Thymus (tissue), 11 donors: ENCODE measurements at regions not wholly inside any gene's neighbourhood (a gene's known extent, or its start where the extent isn't known, plus 50 kb on each side); places are given as distances from the start of the nearest gene placed in this dataset.

Experiments used
- DNase-seq, 9 donors: peaks; one replicate each; pipeline ENCODE4 v3.0.0-alpha.2; 2013; ENCODE audit warnings: low spot score in 9 of 9, low read depth in 6 of 9, missing footprints in 1 of 9
- H3K27ac ChIP-seq, 2 donors: one replicate each; pipeline ENCODE4 v1.5.1; 2013; ENCODE audit warnings: control low read depth in 1 of 2, low read depth in 1 of 2, low read length in 1 of 2, mild to moderate bottlenecking in 1 of 2, moderate library complexity in 1 of 2
- H3K27me3 ChIP-seq, 2 donors: one replicate each; pipeline ENCODE4 v1.5.1; 2013; ENCODE audit warnings: low read length in 1 of 2; ENCODE audit not compliant: control insufficient read depth in 2 of 2, insufficient read depth in 1 of 2
- H3K36me3 ChIP-seq, 2 donors: one replicate each; pipeline ENCODE4 v1.5.1; 2013; ENCODE audit warnings: low read length in 1 of 2, mild to moderate bottlenecking in 1 of 2, moderate library complexity in 1 of 2; ENCODE audit not compliant: control insufficient read depth in 2 of 2, insufficient read depth in 2 of 2
- H3K4me1 ChIP-seq, 2 donors: one replicate each; pipeline ENCODE4 v1.5.1; 2013; ENCODE audit warnings: low read length in 2 of 2; ENCODE audit not compliant: control insufficient read depth in 2 of 2, insufficient read depth in 2 of 2
- H3K4me3 ChIP-seq, 2 donors: one replicate each; pipeline ENCODE4 v1.5.1; 2013; ENCODE audit warnings: low read length in 2 of 2, control low read depth in 1 of 2, mild to moderate bottlenecking in 1 of 2
- H3K9me3 ChIP-seq, 2 donors: one replicate each; pipeline ENCODE4 v1.5.1; 2013; ENCODE audit warnings: low read length in 1 of 2, mild to moderate bottlenecking in 1 of 2; ENCODE audit not compliant: control insufficient read depth in 2 of 2, insufficient read depth in 1 of 2
- WGBS: extraction: QIAGEN DNeasy Blood & Tissue Kit; methylation state at CpG from one replicate; pipeline ENCODE4 v1.1.7; 2013; 5-methylcytosine and 5-hydroxymethylcytosine counted together
- donor health status: healthy.

GRCh38 chr7:12881712-12882111, 194.3 kb downstream of the ARL4A start:
- no peaks in the 10 kb centered on the region for H3K4me1 ChIP-seq
- H3K27me3 ChIP-seq = no peaks in the 10 kb centered on the region
- no peaks in the 10 kb centered on the region for H3K36me3 ChIP-seq
- no peaks in the 10 kb centered on the region for H3K9me3 ChIP-seq
- no peak for DNase-seq
- H3K27ac ChIP-seq = no peak overlapping the region
- no peak overlapping the region for H3K4me3 ChIP-seq
- 97% methylated on average over 2 of the region's 2 CpGs for WGBS

GRCh38 chr7:12882710-12883109, 195.3 kb downstream of the ARL4A start:
- no peaks in the 10 kb centered on the region for H3K27me3 ChIP-seq
- no peak overlapping the region for H3K27ac ChIP-seq
- H3K4me1 ChIP-seq = no peaks in the 10 kb centered on the region
- no peak for DNase-seq
- H3K4me3 ChIP-seq = no peak overlapping the region
- no peaks in the 10 kb centered on the region for H3K9me3 ChIP-seq
- no peaks in the 10 kb centered on the region for H3K36me3 ChIP-seq
- WGBS = 94% methylated on average over 1 of the region's 1 CpG

DNA sequence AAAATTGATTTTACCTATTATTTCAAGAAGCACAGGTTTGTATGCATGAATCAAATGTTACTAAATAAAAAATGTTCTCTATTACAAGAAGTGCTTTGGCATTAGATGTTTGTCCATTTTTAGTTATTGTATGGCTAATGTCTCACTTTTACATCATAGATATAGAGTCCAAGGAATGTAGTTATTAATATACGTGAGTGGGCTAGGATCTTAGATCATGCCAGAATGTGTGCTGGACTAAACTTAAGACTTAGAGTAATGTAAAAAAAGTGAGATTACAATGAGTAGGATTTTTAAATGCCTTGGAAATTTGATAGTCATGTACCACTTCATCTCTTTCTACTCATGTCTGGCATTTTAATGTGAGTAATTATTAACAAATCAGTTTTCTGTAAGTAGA, 196.6 kb downstream of the ARL4A start:
- 98% methylated on average over 1 of the region's 1 CpG for WGBS
- H3K27ac ChIP-seq = no peak overlapping the region
- no peak overlapping the region for H3K4me3 ChIP-seq
- H3K4me1 ChIP-seq = no peaks in the 10 kb centered on the region
- no peaks in the 10 kb centered on the region for H3K9me3 ChIP-seq
- H3K36me3 ChIP-seq = no peaks in the 10 kb centered on the region
- DNase-seq = no peak
- H3K27me3 ChIP-seq = no peaks in the 10 kb centered on the region

DNA sequence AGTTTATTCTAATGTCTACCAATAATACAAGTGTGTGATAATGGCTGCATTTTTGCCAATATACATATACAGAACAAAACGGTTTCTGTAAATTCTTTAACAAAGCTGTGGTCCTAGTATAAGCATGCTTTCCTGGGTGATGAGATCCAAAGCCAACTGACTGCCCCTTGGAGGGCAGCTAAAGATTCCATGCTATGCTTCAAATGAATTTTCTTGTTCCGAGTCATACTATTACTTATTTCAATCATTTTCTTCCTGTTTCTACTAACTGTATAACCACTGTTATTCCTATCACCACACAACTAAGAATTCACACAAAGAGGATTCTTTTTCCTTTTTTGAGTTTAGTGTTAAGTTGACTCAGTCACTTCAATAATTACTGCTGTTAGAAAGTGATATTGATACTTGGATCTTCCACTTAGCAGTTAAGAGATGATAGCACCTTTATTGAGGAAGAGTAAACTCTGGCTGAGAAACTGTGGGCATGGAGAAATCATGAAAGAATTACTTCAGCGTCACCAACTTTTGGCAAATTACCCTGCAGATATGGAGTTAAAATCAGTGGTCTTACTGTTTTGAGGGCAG, 197.5 kb downstream of the ARL4A start:
- H3K36me3 ChIP-seq = no peaks in the 10 kb centered on the region
- H3K27ac ChIP-seq = no peak overlapping the region
- H3K4me1 ChIP-seq = no peaks in the 10 kb centered on the region
- no peak for DNase-seq
- H3K9me3 ChIP-seq = no peaks in the 10 kb centered on the region
- H3K27me3 ChIP-seq = no peaks in the 10 kb centered on the region
- H3K4me3 ChIP-seq = no peak overlapping the region
- WGBS = 60% methylated on average over 3 of the region's 3 CpGs

- H3K4me1 ChIP-seq = no peaks in the 10 kb centered on the region
- H3K36me3 ChIP-seq = no peaks in the 10 kb centered on the region
- no peak overlapping the region for H3K27ac ChIP-seq
- WGBS = 80% methylated on average over 2 of the region's 2 CpGs
- no peak overlapping the region for H3K4me3 ChIP-seq
- H3K9me3 ChIP-seq = no peaks in the 10 kb centered on the region
- no peaks in the 10 kb centered on the region for H3K27me3 ChIP-seq
- no peak for DNase-seq
Observed at GRCh38 chr7:12888717-12889116, 201.3 kb downstream of the ARL4A start.

- H3K4me3 ChIP-seq = no peak overlapping the region
Observed at GRCh38 chr7:12889391-12889790, 202.0 kb downstream of the ARL4A start.

GRCh38 chr7:12890586-12890985, 203.2 kb downstream of the ARL4A start:
- Histone ChIP-seq H3K4me1 (no peaks in the 10 kb centered on the region), H3K9me3 (no peaks in the 10 kb centered on the region), H3K27me3 (no peaks in the 10 kb centered on the region), H3K36me3 (no peaks in the 10 kb centered on the region), H3K27ac (no peak overlapping the region), H3K4me3 (no peak overlapping the region)
- DNase-seq = no peak
- 97% methylated on average over 2 of the region's 2 CpGs for WGBS

More at GRCh38 chr7:12889391-12889790, 202.0 kb downstream of the ARL4A start:
- Histone ChIP-seq H3K9me3 (no peaks in the 10 kb centered on the region), H3K27ac (no peak overlapping the region), H3K36me3 (no peaks in the 10 kb centered on the region), H3K4me1 (no peaks in the 10 kb centered on the region), H3K27me3 (no peaks in the 10 kb centered on the region)
- no peak for DNase-seq
- 96% methylated on average over 4 of the region's 4 CpGs for WGBS

DNA sequence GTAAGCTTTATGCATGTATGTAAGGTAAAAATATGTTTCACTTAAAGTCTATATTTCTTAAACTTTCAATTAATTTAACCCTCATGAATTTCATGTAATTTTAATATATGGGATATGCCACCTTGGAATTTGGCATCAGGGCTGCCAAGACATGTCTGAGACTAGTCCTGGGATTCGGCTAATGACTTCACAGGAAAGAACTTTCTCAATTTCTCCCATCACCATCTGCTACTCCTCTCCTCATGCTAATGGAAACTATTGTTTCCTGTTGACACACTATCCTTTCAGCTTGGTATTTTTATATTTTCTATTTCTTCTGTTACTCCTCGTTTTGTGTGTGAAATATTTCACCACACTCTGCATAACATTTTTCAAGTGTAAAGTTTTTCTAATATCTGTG, 205.9 kb downstream of the ARL4A start:
- DNase-seq = no peak
- H3K36me3 ChIP-seq = no peaks in the 10 kb centered on the region
- H3K4me1 ChIP-seq = no peaks in the 10 kb centered on the region
- no peaks in the 10 kb centered on the region for H3K9me3 ChIP-seq
- no peak overlapping the region for H3K27ac ChIP-seq
- no peaks in the 10 kb centered on the region for H3K27me3 ChIP-seq
- WGBS = 82% methylated on average over 2 of the region's 2 CpGs
- no peak overlapping the region for H3K4me3 ChIP-seq

DNA sequence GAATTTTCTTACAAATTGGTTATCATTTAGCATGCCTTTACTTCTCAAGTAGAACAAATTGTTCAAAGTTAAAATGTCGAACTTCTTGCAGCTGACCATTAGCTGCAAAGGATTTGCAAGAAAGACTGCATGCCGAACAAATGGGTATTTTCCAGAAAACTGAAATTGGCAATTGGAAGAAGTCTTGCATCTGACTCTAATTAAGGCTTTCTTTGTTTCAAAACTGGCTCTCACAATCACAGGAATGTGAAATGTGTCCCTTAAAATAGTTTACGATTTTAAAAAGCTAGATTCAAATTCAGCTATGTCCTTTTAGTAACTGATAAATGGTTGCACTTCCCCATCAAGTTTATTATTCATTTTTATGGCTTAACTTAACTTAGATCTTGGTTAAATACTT, 207.9 kb downstream of the ARL4A start:
- no peak for DNase-seq
- H3K9me3 ChIP-seq = no peaks in the 10 kb centered on the region
- H3K4me3 ChIP-seq = no peak overlapping the region
- H3K4me1 ChIP-seq = no peaks in the 10 kb centered on the region
- no peaks in the 10 kb centered on the region for H3K27me3 ChIP-seq
- no peak overlapping the region for H3K27ac ChIP-seq
- WGBS = 95% methylated on average over 3 of the region's 3 CpGs
- H3K36me3 ChIP-seq = no peaks in the 10 kb centered on the region

DNA sequence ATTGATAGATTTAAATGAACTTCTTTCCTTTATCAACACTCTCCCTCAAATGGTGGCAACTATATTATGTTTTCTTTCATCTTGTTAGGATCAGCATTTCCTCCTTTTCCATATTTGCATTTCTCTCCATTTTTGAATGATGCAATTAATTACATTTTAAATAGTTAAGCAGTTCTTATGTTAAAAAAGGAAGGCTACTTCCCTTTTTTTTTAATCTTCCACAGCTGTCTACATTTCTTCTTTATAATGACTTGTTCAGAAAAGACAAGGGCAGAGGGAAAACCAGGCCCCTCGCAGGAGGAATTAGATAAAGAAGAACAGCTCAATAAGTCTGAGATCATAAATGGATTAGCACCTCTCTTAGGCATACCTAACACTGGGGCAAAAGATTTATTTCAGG, 208.9 kb downstream of the ARL4A start:
- H3K9me3 ChIP-seq = no peaks in the 10 kb centered on the region
- WGBS = 20% methylated on average over 1 of the region's 1 CpG
- no peak overlapping the region for H3K27ac ChIP-seq
- DNase-seq = no peak
- H3K4me1 ChIP-seq = no peaks in the 10 kb centered on the region
- no peaks in the 10 kb centered on the region for H3K27me3 ChIP-seq
- H3K4me3 ChIP-seq = no peak overlapping the region
- no peaks in the 10 kb centered on the region for H3K36me3 ChIP-seq
